Testis (tissue), 2 donors: ENCODE measurements at regions not wholly inside any gene's neighbourhood (a gene's known extent, or its start where the extent isn't known, plus 50 kb on each side); places are given as distances from the start of the nearest gene placed in this dataset.

ENCODE experiments used
- POLR2A ChIP-seq: fragments of 450-650 bp; IDR thresholded peaks from one replicate; pipeline ENCODE4 v1.6.1; 2017; ENCODE audit warnings: antibody characterized with exemption, mild to moderate bottlenecking, moderate library complexity
- TF ChIP-seq, protein P1 (sequence below), 3 experiments: fragments of 450-650 bp in 2 of 3; fragments of 200-600 bp in 1 of 3; sonication (generic) in 1 of 3; IDR thresholded peaks; one replicate each; pipeline ENCODE4 v1.5.1; 2016 to 2019; ENCODE audit warnings: antibody characterized with exemption in 3 of 3, mild to moderate bottlenecking in 2 of 3, moderate library complexity in 1 of 3

GRCh38 chrX:110955706-110956105, 140.3 kb upstream of the PAK3 start:
- no peak for TF ChIP-seq POLR2A
- TF ChIP-seq, protein P1, sequence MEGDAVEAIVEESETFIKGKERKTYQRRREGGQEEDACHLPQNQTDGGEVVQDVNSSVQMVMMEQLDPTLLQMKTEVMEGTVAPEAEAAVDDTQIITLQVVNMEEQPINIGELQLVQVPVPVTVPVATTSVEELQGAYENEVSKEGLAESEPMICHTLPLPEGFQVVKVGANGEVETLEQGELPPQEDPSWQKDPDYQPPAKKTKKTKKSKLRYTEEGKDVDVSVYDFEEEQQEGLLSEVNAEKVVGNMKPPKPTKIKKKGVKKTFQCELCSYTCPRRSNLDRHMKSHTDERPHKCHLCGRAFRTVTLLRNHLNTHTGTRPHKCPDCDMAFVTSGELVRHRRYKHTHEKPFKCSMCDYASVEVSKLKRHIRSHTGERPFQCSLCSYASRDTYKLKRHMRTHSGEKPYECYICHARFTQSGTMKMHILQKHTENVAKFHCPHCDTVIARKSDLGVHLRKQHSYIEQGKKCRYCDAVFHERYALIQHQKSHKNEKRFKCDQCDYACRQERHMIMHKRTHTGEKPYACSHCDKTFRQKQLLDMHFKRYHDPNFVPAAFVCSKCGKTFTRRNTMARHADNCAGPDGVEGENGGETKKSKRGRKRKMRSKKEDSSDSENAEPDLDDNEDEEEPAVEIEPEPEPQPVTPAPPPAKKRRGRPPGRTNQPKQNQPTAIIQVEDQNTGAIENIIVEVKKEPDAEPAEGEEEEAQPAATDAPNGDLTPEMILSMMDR (IDR thresholded peaks at IDR 0.05), result no peak
